ENCODE measurements at regions not wholly inside any gene's neighbourhood (a gene's known extent, or its start where the extent isn't known, plus 50 kb on each side); places are given as distances from the start of the nearest gene placed in this dataset.
A peak's percentile ranks its signal among the peaks of the same experiment; 100 is the strongest.

GRCh38 chr20:50372770-50373088 is 137.5 kb upstream of the PTPN1 start:
- no peak for DNase-seq (ENCODE audit: low read depth in 2 of 2, low spot score in 1 of 2)

- no peak for DNase-seq (ENCODE audit: low read depth in 2 of 2, low spot score in 1 of 2)
Observed at GRCh38 chr20:50373674-50374286, 136.4 kb upstream of the PTPN1 start.

GRCh38 chr20:50374541-50375078 is 135.6 kb upstream of the PTPN1 start:
- no peak for DNase-seq (ENCODE audit: low read depth in 2 of 2, low spot score in 1 of 2)

- no peak for DNase-seq (ENCODE audit: low read depth in 2 of 2, low spot score in 1 of 2)
Observed at GRCh38 chr20:50376179-50376887, 133.8 kb upstream of the PTPN1 start.

GRCh38 chr20:50376888-50377459 is 133.2 kb upstream of the PTPN1 start:
- no peak for DNase-seq (ENCODE audit: low read depth in 2 of 2, low spot score in 1 of 2)

- no peak for DNase-seq (ENCODE audit: low read depth in 2 of 2, low spot score in 1 of 2)
Observed at GRCh38 chr20:50378170-50379000, 131.8 kb upstream of the PTPN1 start.

GRCh38 chr20:50379049-50379990 is 130.9 kb upstream of the PTPN1 start:
- DNase-seq (ENCODE audit: low read depth in 2 of 2, low spot score in 1 of 2): no peak

GRCh38 chr20:50379991-50380696 is 130.0 kb upstream of the PTPN1 start:
- DNase-seq (ENCODE audit: low read depth in 2 of 2, low spot score in 1 of 2): no peak

GRCh38 chr20:50380697-50381040 is 129.5 kb upstream of the PTPN1 start:
- no peak for DNase-seq (ENCODE audit: low read depth in 2 of 2, low spot score in 1 of 2)

- DNase-seq (ENCODE audit: low read depth in 2 of 2, low spot score in 1 of 2): no peak
Observed at GRCh38 chr20:50381075-50381732, 129.0 kb upstream of the PTPN1 start.

GRCh38 chr20:50381771-50382593 is 128.2 kb upstream of the PTPN1 start:
- no peak for DNase-seq (ENCODE audit: low read depth in 2 of 2, low spot score in 1 of 2)

GRCh38 chr20:50385733-50386640 is 124.2 kb upstream of the PTPN1 start:
- peak; percentile 14 to 45 for DNase-seq (ENCODE audit: low read depth in 2 of 2, low spot score in 1 of 2)

GRCh38 chr20:50386641-50386960 is 123.6 kb upstream of the PTPN1 start:
- no peak for DNase-seq (ENCODE audit: low read depth in 2 of 2, low spot score in 1 of 2)

- DNase-seq (ENCODE audit: low read depth in 2 of 2, low spot score in 1 of 2): no peak
Observed at GRCh38 chr20:50387218-50387995, 122.8 kb upstream of the PTPN1 start.

GRCh38 chr20:50387996-50388332 is 122.2 kb upstream of the PTPN1 start:
- no peak for DNase-seq (ENCODE audit: low read depth in 2 of 2, low spot score in 1 of 2)

- no peak for DNase-seq (ENCODE audit: low read depth in 2 of 2, low spot score in 1 of 2)
Observed at GRCh38 chr20:50388733-50389437, 121.3 kb upstream of the PTPN1 start.

- DNase-seq (ENCODE audit: low read depth in 2 of 2, low spot score in 1 of 2): no peak
Observed at GRCh38 chr20:50389438-50389807, 120.8 kb upstream of the PTPN1 start.

All from stimulated activated CD8-positive, alpha-beta memory T cell treated with anti-CD3 and anti-CD28 coated beads, Interleukin-4, amount 100 ng/mL, for 4 hours (primary cell).